ENCODE measurements at regions not wholly inside any gene's neighbourhood (a gene's known extent, or its start where the extent isn't known, plus 50 kb on each side); places are given as distances from the start of the nearest gene placed in this dataset.
A peak's percentile ranks its signal among the peaks of the same experiment; 100 is the strongest.

- Histone ChIP-seq H3K9me3 (ENCODE audit: low read length) (no peaks in the 10 kb centered on the region), H3K36me3 (ENCODE audit: insufficient read depth, low read length) (no peaks in the 10 kb centered on the region), H3K9ac (ENCODE audit: low read length) (no peak overlapping the region), H3K4me1 (ENCODE audit: insufficient read depth, low read length) (peaks cover 4% of the 10 kb centered on the region), H3K27ac (ENCODE audit: low read depth, low read length) (no peak overlapping the region), H3K27me3 (ENCODE audit: control insufficient read depth in 1 of 2, insufficient read depth in 2 of 2, low read length in 2 of 2) (no peaks in the 10 kb centered on the region), H3K4me3 (ENCODE audit: low read depth in 1 of 2, low read length in 2 of 2) (no peak overlapping the region)
Observed at GRCh38 chr2:101623031-101623521, 74.4 kb upstream of the MAP4K4 start.

DNA sequence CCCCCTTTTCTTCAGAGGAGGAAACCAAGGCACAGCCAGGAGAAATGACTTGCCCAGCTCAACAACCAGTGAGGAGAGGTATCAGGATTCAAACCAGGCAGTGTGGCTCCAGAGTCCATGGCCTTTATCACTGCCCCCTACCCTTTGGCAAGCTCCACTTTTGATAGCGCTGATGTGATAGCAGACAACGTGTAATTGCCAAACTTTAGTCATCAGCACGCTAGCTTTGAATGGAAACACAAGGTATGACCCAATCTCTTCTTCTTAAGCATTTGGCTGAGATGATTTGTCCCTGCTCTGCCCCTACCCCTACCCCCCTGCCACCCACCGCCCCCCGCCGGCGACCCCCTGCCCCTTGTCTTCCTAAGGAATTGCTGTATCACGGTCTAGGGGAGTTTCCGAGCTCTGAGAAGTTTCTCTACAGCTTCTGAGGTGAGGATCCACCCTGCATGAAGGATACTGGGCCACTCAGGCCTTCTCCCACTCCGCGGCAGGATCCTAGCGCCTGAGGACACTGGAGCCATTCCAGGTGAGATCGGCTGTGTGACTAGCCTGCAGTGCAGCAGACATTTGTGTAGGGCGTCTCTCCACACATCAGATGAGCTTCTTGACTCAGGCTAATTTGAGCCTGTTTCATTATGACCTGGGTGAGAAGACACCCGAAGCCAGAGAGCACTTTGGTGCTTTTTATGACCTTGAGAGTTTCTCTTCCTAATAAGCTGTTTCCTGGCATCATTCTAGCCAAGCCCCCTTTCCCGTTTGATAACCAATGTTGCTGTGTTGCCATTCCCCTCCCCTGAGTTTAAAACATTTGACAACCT lies 75.1 kb upstream of the MAP4K4 start:
- Histone ChIP-seq H3K27me3 (ENCODE audit: control insufficient read depth in 1 of 2, insufficient read depth in 2 of 2, low read length in 2 of 2) (no peaks in the 10 kb centered on the region), H3K4me1 (ENCODE audit: insufficient read depth, low read length) (peaks cover 4% of the 10 kb centered on the region), H3K27ac (ENCODE audit: low read depth, low read length) (no peak overlapping the region), H3K36me3 (ENCODE audit: insufficient read depth, low read length) (no peaks in the 10 kb centered on the region), H3K9me3 (ENCODE audit: low read length) (no peaks in the 10 kb centered on the region), H3K4me3 (ENCODE audit: low read depth in 1 of 2, low read length in 2 of 2) (no peak overlapping the region), H3K9ac (ENCODE audit: low read length) (no peak overlapping the region)

- Histone ChIP-seq H3K4me1 (ENCODE audit: insufficient read depth, low read length) (peaks cover 4% of the 10 kb centered on the region), H3K9ac (ENCODE audit: low read length) (no peak overlapping the region), H3K36me3 (ENCODE audit: insufficient read depth, low read length) (no peaks in the 10 kb centered on the region), H3K27me3 (ENCODE audit: control insufficient read depth in 1 of 2, insufficient read depth in 2 of 2, low read length in 2 of 2) (no peaks in the 10 kb centered on the region), H3K4me3 (ENCODE audit: low read depth in 1 of 2, low read length in 2 of 2) (peak overlapping the region in 1 of 2 donors; percentile 26), H3K9me3 (ENCODE audit: low read length) (no peaks in the 10 kb centered on the region), H3K27ac (ENCODE audit: low read depth, low read length) (no peak overlapping the region)
Observed at GRCh38 chr2:101619191-101619591, 78.3 kb upstream of the MAP4K4 start.

GRCh38 chr2:101617796-101618195 lies 79.7 kb upstream of the MAP4K4 start:
- H3K27me3 ChIP-seq (ENCODE audit: control insufficient read depth in 1 of 2, insufficient read depth in 2 of 2, low read length in 2 of 2), result no peaks in the 10 kb centered on the region
- H3K4me3 ChIP-seq (ENCODE audit: low read depth in 1 of 2, low read length in 2 of 2), result no peak overlapping the region
- H3K4me1 ChIP-seq (ENCODE audit: insufficient read depth, low read length), result peaks cover 4% of the 10 kb centered on the region
- no peaks in the 10 kb centered on the region for H3K9me3 ChIP-seq (ENCODE audit: low read length)
- H3K9ac ChIP-seq (ENCODE audit: low read length), result no peak overlapping the region
- H3K36me3 ChIP-seq (ENCODE audit: insufficient read depth, low read length), result no peaks in the 10 kb centered on the region
- H3K27ac ChIP-seq (ENCODE audit: low read depth, low read length), result no peak overlapping the region

DNA sequence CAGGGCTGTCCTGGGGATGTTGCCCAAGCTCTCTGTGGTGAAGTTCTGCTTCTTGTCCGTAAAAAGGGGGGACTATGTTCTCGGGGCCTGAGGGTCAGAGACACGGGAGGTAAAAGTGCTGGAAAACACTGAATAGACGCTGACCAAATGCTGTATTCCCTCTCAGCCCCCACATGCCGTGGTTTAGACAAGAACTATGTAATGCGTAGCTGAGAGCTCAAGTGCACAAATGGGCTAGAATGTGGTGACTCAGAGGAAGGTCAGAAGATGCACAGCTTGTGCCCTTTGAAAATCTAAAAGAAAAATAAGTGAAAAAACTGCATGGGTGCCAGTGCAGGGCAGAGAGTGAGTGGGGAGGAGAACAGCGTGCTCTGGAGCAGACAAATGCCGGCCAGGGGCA lies 80.3 kb upstream of the MAP4K4 start:
- Histone ChIP-seq H3K27me3 (ENCODE audit: control insufficient read depth in 1 of 2, insufficient read depth in 2 of 2, low read length in 2 of 2) (no peaks in the 10 kb centered on the region), H3K9me3 (ENCODE audit: low read length) (no peaks in the 10 kb centered on the region), H3K27ac (ENCODE audit: low read depth, low read length) (no peak overlapping the region), H3K36me3 (ENCODE audit: insufficient read depth, low read length) (no peaks in the 10 kb centered on the region), H3K9ac (ENCODE audit: low read length) (no peak overlapping the region), H3K4me1 (ENCODE audit: insufficient read depth, low read length) (peaks cover 4% of the 10 kb centered on the region), H3K4me3 (ENCODE audit: low read depth in 1 of 2, low read length in 2 of 2) (no peak overlapping the region)

DNA sequence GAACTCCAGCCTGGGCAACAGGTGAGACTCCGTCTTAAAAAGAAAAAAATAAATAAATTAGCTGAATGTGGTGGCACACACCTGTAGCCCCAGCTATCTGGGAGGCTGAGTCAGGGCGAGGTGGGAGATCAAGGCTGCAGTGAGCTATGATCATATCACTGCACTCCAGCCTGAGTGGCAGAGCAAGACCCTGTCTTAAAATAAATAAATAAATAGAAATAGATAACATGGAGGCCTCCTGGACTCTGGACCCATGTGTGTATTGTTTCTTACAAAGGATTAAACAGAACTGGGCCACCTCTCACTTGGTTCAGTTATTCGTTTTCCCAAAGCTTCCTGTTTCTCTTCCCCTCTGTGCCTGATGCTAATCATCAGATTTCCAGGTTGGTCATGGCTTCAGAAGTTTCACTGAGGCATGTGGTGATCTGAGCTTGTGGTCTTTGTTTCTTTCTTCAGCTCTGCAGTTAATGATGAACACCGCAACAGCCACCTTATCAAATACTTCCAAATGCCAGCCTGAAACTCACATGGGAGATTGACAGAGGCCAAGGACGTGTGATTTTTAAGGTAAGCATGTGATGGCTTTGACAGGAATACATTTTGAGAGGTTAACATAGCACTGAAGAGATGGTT lies 83.3 kb upstream of the MAP4K4 start:
- H3K4me3 ChIP-seq (ENCODE audit: low read depth in 1 of 2, low read length in 2 of 2), result no peak overlapping the region
- H3K4me1 ChIP-seq (ENCODE audit: insufficient read depth, low read length), result peaks cover 4% of the 10 kb centered on the region
- H3K9ac ChIP-seq (ENCODE audit: low read length), result no peak overlapping the region
- H3K27ac ChIP-seq (ENCODE audit: low read depth, low read length), result no peak overlapping the region
- H3K36me3 ChIP-seq (ENCODE audit: insufficient read depth, low read length), result no peaks in the 10 kb centered on the region
- no peaks in the 10 kb centered on the region for H3K27me3 ChIP-seq (ENCODE audit: control insufficient read depth in 1 of 2, insufficient read depth in 2 of 2, low read length in 2 of 2)
- no peaks in the 10 kb centered on the region for H3K9me3 ChIP-seq (ENCODE audit: low read length)

GRCh38 chr2:101613056-101613704 lies 84.3 kb upstream of the MAP4K4 start:
- no peaks in the 10 kb centered on the region for H3K4me1 ChIP-seq (ENCODE audit: insufficient read depth, low read length)
- no peaks in the 10 kb centered on the region for H3K9me3 ChIP-seq (ENCODE audit: low read length)
- no peaks in the 10 kb centered on the region for H3K36me3 ChIP-seq (ENCODE audit: insufficient read depth, low read length)
- no peak overlapping the region for H3K27ac ChIP-seq (ENCODE audit: low read depth, low read length)
- H3K4me3 ChIP-seq (ENCODE audit: low read depth in 1 of 2, low read length in 2 of 2), result no peak overlapping the region
- no peaks in the 10 kb centered on the region for H3K27me3 ChIP-seq (ENCODE audit: control insufficient read depth in 1 of 2, insufficient read depth in 2 of 2, low read length in 2 of 2)
- H3K9ac ChIP-seq (ENCODE audit: low read length), result no peak overlapping the region

DNA sequence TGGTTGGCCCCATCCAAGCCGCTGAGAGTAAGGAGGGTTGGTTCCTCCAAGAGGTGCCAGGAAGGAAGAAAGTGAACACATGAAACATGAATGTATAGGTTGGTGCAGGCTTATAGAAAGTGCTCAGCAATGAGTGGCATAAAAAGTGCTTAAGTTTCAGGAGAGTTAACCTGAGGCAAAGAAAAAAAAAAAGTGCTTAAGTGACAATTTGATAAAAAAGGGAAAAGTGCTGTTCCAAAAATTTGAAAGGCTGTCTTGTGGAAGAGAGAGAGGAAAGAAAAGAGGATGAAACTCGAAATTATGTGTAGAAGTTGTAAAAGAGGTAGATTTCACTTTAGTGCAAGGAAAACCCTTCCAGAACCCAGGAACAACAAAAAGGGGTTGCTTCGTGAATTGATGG lies 85.5 kb upstream of the MAP4K4 start:
- Histone ChIP-seq H3K36me3 (ENCODE audit: insufficient read depth, low read length) (no peaks in the 10 kb centered on the region), H3K27me3 (ENCODE audit: control insufficient read depth in 1 of 2, insufficient read depth in 2 of 2, low read length in 2 of 2) (no peaks in the 10 kb centered on the region), H3K4me3 (ENCODE audit: low read depth in 1 of 2, low read length in 2 of 2) (no peak overlapping the region), H3K27ac (ENCODE audit: low read depth, low read length) (no peak overlapping the region), H3K4me1 (ENCODE audit: insufficient read depth, low read length) (no peaks in the 10 kb centered on the region), H3K9ac (ENCODE audit: low read length) (no peak overlapping the region), H3K9me3 (ENCODE audit: low read length) (no peaks in the 10 kb centered on the region)

GRCh38 chr2:101610750-101611315 lies 86.7 kb upstream of the MAP4K4 start:
- H3K9me3 ChIP-seq (ENCODE audit: low read length), result no peaks in the 10 kb centered on the region
- H3K27ac ChIP-seq (ENCODE audit: low read depth, low read length), result no peak overlapping the region
- no peaks in the 10 kb centered on the region for H3K36me3 ChIP-seq (ENCODE audit: insufficient read depth, low read length)
- no peak overlapping the region for H3K4me3 ChIP-seq (ENCODE audit: low read depth in 1 of 2, low read length in 2 of 2)
- H3K9ac ChIP-seq (ENCODE audit: low read length), result no peak overlapping the region
- H3K4me1 ChIP-seq (ENCODE audit: insufficient read depth, low read length), result no peaks in the 10 kb centered on the region
- H3K27me3 ChIP-seq (ENCODE audit: control insufficient read depth in 1 of 2, insufficient read depth in 2 of 2, low read length in 2 of 2), result no peaks in the 10 kb centered on the region

DNA sequence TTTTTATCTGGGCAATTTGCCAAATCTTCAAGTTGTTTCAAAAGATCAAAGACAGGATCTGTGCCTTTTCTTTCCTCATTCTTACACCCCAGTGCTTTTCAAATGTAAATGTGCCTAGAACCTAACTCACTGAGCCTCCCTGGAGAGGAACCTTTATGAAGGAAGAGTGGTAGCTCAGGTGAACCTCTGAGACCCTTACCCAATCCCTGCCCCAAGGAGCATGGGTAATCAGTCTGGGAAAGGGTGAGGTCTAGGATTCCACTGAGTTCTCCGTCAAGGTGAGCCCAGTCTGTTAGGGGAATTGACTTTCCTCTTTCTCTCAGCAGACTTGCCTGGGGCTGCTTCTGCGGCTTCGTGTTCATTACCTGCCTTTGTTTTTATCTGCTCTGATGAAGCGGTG lies 88.1 kb upstream of the MAP4K4 start:
- H3K36me3 ChIP-seq (ENCODE audit: insufficient read depth, low read length), result no peaks in the 10 kb centered on the region
- no peak overlapping the region for H3K4me3 ChIP-seq (ENCODE audit: low read depth in 1 of 2, low read length in 2 of 2)
- H3K27me3 ChIP-seq (ENCODE audit: control insufficient read depth in 1 of 2, insufficient read depth in 2 of 2, low read length in 2 of 2), result no peaks in the 10 kb centered on the region
- H3K27ac ChIP-seq (ENCODE audit: low read depth, low read length), result no peak overlapping the region
- no peaks in the 10 kb centered on the region for H3K4me1 ChIP-seq (ENCODE audit: insufficient read depth, low read length)
- no peak overlapping the region for H3K9ac ChIP-seq (ENCODE audit: low read length)
- no peaks in the 10 kb centered on the region for H3K9me3 ChIP-seq (ENCODE audit: low read length)

All from muscle layer of colon (tissue), 2 donors.